DMS79 treated with DMSO at 0.1 percent for 48 hours (cell line): ENCODE measurements at regions not wholly inside any gene's neighbourhood (a gene's known extent, or its start where the extent isn't known, plus 50 kb on each side); places are given as distances from the start of the nearest gene placed in this dataset.

Source experiments
- DNase-seq: peaks from one replicate; lab custom pipeline; 2025; lab: John Stamatoyannopoulos, UW

GRCh38 chr1:81432654-81433109 is 368.1 kb upstream of the ADGRL2 start:
- no peak for DNase-seq

GRCh38 chr1:81432059-81432458 is 368.7 kb upstream of the ADGRL2 start:
- no peak for DNase-seq

- DNase-seq = no peak
Observed at GRCh38 chr1:81431624-81432000, 369.1 kb upstream of the ADGRL2 start.

GRCh38 chr1:81430955-81431623 is 369.6 kb upstream of the ADGRL2 start:
- DNase-seq = no peak

GRCh38 chr1:81430236-81430938 is 370.3 kb upstream of the ADGRL2 start:
- DNase-seq = no peak

GRCh38 chr1:81428998-81429397 is 371.7 kb upstream of the ADGRL2 start:
- no peak for DNase-seq

GRCh38 chr1:81424816-81425215 is 375.9 kb upstream of the ADGRL2 start:
- no peak for DNase-seq

GRCh38 chr1:81424061-81424460 is 376.7 kb upstream of the ADGRL2 start:
- no peak for DNase-seq

- no peak for DNase-seq
Observed at GRCh38 chr1:81420760-81421159, 380.0 kb upstream of the ADGRL2 start.

- no peak for DNase-seq
Observed at GRCh38 chr1:81414488-81415015, 386.2 kb upstream of the ADGRL2 start.

GRCh38 chr1:81412954-81413353 is 387.8 kb upstream of the ADGRL2 start:
- DNase-seq = no peak

- no peak for DNase-seq
Observed at GRCh38 chr1:81410941-81411340, 389.8 kb upstream of the ADGRL2 start.

- DNase-seq = no peak
Observed at GRCh38 chr1:81410351-81410750, 390.4 kb upstream of the ADGRL2 start.

GRCh38 chr1:81409780-81410274 is 390.9 kb upstream of the ADGRL2 start:
- no peak for DNase-seq

- DNase-seq = no peak
Observed at GRCh38 chr1:81409262-81409661, 391.5 kb upstream of the ADGRL2 start.

- DNase-seq = no peak
Observed at GRCh38 chr1:81408419-81408818, 392.3 kb upstream of the ADGRL2 start.

- DNase-seq = no peak
Observed at GRCh38 chr1:81407000-81407821, 393.5 kb upstream of the ADGRL2 start.

GRCh38 chr1:81406292-81406999 is 394.3 kb upstream of the ADGRL2 start:
- DNase-seq = no peak

- no peak for DNase-seq
Observed at GRCh38 chr1:81398041-81398440, 402.7 kb upstream of the ADGRL2 start.

- DNase-seq = no peak
Observed at GRCh38 chr1:81392526-81393226, 408.1 kb upstream of the ADGRL2 start.
